ENCODE measurements at regions not wholly inside any gene's neighbourhood (a gene's known extent, or its start where the extent isn't known, plus 50 kb on each side); places are given as distances from the start of the nearest gene placed in this dataset.

DNA sequence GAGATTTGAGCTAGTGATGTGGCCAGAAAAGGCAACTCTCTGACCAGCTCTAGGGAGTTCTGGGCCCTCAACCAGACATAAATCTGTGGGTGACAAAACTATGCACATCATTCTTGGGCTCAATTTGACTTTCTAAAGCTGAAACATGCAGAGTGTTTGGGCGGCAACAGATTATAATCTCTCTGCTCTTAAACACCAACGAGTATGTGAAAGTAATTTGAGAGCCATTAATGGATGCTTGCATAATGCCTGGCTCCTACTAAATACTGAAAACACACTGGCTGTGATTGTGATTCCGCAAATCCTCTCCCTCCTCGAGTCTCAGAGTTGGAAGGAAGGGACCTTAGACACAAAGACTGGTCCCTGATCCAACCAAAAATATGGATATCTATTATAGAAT is 186.7 kb downstream of the UACA start:
- TF ChIP-seq SIN3A (IDR thresholded peaks at IDR 0.05; ENCODE audit: borderline replicate concordance, insufficient read depth, low read length) (no peak), FOXP2 (optimal IDR thresholded peaks at IDR 0.05; ENCODE audit: borderline replicate concordance, extremely low read depth, extremely low read length, insufficient read depth) (no peak), TAF1 (IDR thresholded peaks at IDR 0.05; ENCODE audit: borderline replicate concordance, insufficient read depth, low read length) (no peak), POLR2AphosphoS5 (IDR thresholded peaks at IDR 0.05; ENCODE audit: low read depth, low read length) (no peak)
- TF ChIP-seq, protein P1, sequence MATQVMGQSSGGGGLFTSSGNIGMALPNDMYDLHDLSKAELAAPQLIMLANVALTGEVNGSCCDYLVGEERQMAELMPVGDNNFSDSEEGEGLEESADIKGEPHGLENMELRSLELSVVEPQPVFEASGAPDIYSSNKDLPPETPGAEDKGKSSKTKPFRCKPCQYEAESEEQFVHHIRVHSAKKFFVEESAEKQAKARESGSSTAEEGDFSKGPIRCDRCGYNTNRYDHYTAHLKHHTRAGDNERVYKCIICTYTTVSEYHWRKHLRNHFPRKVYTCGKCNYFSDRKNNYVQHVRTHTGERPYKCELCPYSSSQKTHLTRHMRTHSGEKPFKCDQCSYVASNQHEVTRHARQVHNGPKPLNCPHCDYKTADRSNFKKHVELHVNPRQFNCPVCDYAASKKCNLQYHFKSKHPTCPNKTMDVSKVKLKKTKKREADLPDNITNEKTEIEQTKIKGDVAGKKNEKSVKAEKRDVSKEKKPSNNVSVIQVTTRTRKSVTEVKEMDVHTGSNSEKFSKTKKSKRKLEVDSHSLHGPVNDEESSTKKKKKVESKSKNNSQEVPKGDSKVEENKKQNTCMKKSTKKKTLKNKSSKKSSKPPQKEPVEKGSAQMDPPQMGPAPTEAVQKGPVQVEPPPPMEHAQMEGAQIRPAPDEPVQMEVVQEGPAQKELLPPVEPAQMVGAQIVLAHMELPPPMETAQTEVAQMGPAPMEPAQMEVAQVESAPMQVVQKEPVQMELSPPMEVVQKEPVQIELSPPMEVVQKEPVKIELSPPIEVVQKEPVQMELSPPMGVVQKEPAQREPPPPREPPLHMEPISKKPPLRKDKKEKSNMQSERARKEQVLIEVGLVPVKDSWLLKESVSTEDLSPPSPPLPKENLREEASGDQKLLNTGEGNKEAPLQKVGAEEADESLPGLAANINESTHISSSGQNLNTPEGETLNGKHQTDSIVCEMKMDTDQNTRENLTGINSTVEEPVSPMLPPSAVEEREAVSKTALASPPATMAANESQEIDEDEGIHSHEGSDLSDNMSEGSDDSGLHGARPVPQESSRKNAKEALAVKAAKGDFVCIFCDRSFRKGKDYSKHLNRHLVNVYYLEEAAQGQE (IDR thresholded peaks at IDR 0.05; ENCODE audit: insufficient read depth in 1 of 2, low read depth in 2 of 2, low read length in 2 of 2), result no peak

DNA sequence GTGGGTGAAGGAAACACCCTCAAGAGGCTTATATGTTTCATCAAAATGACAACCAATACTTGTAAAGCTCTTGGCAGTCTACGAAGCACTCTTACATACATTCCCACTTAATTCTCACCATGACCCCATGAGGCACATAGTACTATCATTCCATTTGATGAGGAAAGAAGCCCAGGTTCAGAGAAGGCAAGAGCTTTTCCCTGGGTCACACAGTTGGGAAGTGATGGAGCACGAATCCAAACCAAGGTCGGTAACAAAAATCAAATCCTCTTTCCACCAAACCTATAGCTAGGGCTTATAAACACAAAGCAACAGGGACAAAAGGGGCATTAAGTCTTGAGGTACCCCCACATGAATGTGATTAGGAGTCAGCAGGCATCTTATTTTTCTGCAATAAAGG is 187.1 kb downstream of the UACA start:
- TF ChIP-seq, protein P1 (IDR thresholded peaks at IDR 0.05; ENCODE audit: insufficient read depth in 1 of 2, low read depth in 2 of 2, low read length in 2 of 2), result no peak
- no peak for TF ChIP-seq TAF1 (IDR thresholded peaks at IDR 0.05; ENCODE audit: borderline replicate concordance, insufficient read depth, low read length)
- TF ChIP-seq SIN3A (IDR thresholded peaks at IDR 0.05; ENCODE audit: borderline replicate concordance, insufficient read depth, low read length), result no peak
- no peak for TF ChIP-seq FOXP2 (optimal IDR thresholded peaks at IDR 0.05; ENCODE audit: borderline replicate concordance, extremely low read depth, extremely low read length, insufficient read depth)

DNA sequence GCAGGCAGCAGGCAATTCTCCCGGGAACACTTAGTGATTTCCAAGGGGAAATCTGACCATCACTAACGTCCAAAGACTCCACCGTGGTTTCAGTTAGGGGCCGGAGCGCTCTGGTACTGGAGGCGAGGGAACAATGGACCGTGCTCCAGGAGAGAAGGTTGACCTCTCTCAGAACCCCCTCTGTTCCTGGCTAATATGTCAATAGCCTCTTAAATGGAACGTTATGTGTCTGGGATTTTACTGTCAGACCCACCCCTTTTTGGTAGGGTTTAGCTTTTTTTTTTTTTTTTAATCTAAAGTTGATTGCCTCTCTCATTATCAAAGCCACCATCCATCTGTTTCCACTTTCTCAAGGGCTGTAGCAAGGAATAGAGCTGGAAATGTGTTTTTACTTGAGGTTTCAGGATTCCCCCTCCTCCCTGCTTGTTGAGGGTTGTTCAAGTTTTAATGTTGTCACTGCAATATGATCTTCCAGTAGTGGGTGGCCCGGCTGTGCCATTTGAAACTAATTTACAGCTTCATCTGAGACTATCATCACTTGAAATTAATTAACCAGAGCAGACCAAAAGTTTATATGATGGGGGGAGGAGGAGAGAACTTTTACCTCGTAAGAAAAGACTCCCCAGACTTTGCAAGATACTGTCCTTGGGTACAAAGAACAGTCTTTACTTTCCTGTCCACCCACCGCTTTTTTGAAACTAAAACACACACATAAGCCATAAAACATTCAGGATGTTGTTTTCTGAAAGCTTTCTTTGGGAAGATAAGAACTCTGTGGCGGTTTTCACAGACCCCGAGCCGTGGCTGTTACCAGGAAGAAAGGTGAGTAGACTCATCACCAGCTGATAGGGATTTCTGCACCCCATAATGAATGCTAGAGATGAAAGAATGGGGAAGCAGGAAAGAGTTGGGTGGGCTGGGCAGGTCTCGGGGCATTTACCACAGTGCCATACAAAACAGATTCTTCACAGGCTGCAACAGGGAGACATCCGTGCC is 187.8 kb downstream of the UACA start:
- TF ChIP-seq FOXP2 (optimal IDR thresholded peaks at IDR 0.05; ENCODE audit: borderline replicate concordance, extremely low read depth, extremely low read length, insufficient read depth) (no peak), SIN3A (IDR thresholded peaks at IDR 0.05; ENCODE audit: borderline replicate concordance, insufficient read depth, low read length) (no peak), POLR2AphosphoS5 (IDR thresholded peaks at IDR 0.05; ENCODE audit: low read depth, low read length) (no peak), TAF1 (IDR thresholded peaks at IDR 0.05; ENCODE audit: borderline replicate concordance, insufficient read depth, low read length) (no peak)
- TF ChIP-seq, protein P1 (IDR thresholded peaks at IDR 0.05; ENCODE audit: insufficient read depth in 1 of 2, low read depth in 2 of 2, low read length in 2 of 2), result no peak

DNA sequence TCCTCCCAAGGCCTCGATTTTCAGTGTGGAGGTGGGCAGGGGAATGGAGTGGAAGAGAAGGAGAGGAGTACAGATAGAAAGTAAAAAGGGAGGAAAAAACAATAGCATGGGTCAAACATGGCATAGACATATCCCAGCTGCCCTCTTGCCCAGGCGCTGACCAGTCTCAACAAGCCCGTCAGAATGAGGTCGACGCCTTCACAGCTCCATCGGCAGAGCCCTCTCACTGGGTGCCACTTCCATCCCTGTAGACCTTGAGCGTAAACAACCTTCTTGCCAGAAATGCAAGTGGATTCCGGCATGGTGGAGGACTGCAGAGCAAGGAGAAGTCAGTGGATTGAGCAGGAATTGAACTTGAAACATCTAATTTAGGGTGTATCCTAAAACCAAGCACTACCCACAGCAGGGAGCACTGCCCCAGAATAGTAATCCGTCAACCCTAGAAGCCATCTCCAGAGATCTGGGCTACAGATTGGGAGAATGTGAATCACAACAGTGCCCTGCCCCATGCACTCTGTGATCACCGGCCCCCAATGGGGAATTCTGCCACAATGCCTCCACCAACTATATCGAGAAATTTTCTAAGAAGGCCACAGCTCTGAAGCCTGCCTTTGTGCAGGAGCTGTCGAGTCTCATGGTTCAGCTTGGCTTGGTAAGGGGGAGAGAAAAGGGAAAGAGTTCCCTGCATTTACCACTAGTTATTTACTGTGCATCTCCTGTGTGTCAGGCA is 190.1 kb downstream of the UACA start:
- TF ChIP-seq POLR2AphosphoS5 (IDR thresholded peaks at IDR 0.05; ENCODE audit: low read depth, low read length) (no peak), FOXP2 (optimal IDR thresholded peaks at IDR 0.05; ENCODE audit: borderline replicate concordance, extremely low read depth, extremely low read length, insufficient read depth) (no peak), SIN3A (IDR thresholded peaks at IDR 0.05; ENCODE audit: borderline replicate concordance, insufficient read depth, low read length) (no peak), TAF1 (IDR thresholded peaks at IDR 0.05; ENCODE audit: borderline replicate concordance, insufficient read depth, low read length) (no peak)
- TF ChIP-seq, protein P1 (IDR thresholded peaks at IDR 0.05; ENCODE audit: insufficient read depth in 1 of 2, low read depth in 2 of 2, low read length in 2 of 2), result no peak
